Thoracic aorta (tissue), 2 donors: ENCODE measurements at regions not wholly inside any gene's neighbourhood (a gene's known extent, or its start where the extent isn't known, plus 50 kb on each side); places are given as distances from the start of the nearest gene placed in this dataset.

Source experiments
- ATAC-seq: fragments of 150-250 bp; one replicate; pipeline ENCODE4 v1.8.0; 2017; ENCODE audit warnings: low read depth; ENCODE audit not compliant: insufficient number of reproducible peaks, low FRiP score
- DNase-seq: peaks from one replicate; pipeline ENCODE4 v3.0.0-alpha.2; 2020; ENCODE audit warnings: low spot score
- H3K27ac ChIP-seq, 2 donors: fragments of 200-600 bp; sonication (generic); 1 replicate in 1 of 2; 2 replicates in 1 of 2; pipeline ENCODE4 v1.5.1; 2016; ENCODE audit warnings: mild to moderate bottlenecking in 2 of 2, moderate library complexity in 2 of 2
- H3K27me3 ChIP-seq: fragments of 200-600 bp; sonication (generic); replicated peaks from 2 replicates; pipeline ENCODE4 v1.6.0; 2016; ENCODE audit warnings: mild to moderate bottlenecking; ENCODE audit not compliant: insufficient read depth
- H3K36me3 ChIP-seq: fragments of 200-600 bp; sonication (generic); one replicate; pipeline ENCODE4 v1.5.1; 2016
- H3K4me1 ChIP-seq, 2 donors: fragments of 200-600 bp; sonication (generic); 1 replicate in 1 of 2; 2 replicates in 1 of 2; pipeline versions ENCODE4 v1.5.1 to v1.6.0; 2016; ENCODE audit warnings: low read depth in 2 of 2, mild to moderate bottlenecking in 1 of 2; ENCODE audit not compliant: control insufficient read depth in 1 of 2
- H3K4me3 ChIP-seq: fragments of 200-600 bp; sonication (generic); 2 replicates; pipeline ENCODE4 v1.5.1; 2016; ENCODE audit warnings: mild to moderate bottlenecking
- H3K9me3 ChIP-seq: fragments of 200-600 bp; sonication (generic); 2 replicates; pipeline ENCODE4 v1.5.1; 2016
- CTCF ChIP-seq: fragments of 200-600 bp; sonication (generic); IDR thresholded peaks from one replicate; pipeline ENCODE4 v1.5.1; 2019; ENCODE audit warnings: antibody characterized with exemption

- no peaks in the 10 kb centered on the region for H3K4me1 ChIP-seq
- H3K9me3 ChIP-seq = peaks cover under 1% of the 10 kb centered on the region
- no peak overlapping the region for H3K27ac ChIP-seq
- ATAC-seq (no peak), DNase-seq (no peak)
- no peak overlapping the region for H3K4me3 ChIP-seq
- no peak for TF ChIP-seq CTCF
- no peaks in the 10 kb centered on the region for H3K27me3 ChIP-seq
- H3K36me3 ChIP-seq = no peaks in the 10 kb centered on the region
Observed at GRCh38 chr9:111193095-111193494, 136.9 kb downstream of the OR2K2 start.

GRCh38 chr9:111192650-111193049, 137.4 kb downstream of the OR2K2 start:
- no peak overlapping the region for H3K4me3 ChIP-seq
- no peaks in the 10 kb centered on the region for H3K36me3 ChIP-seq
- DNase-seq (no peak), ATAC-seq (no peak)
- H3K27ac ChIP-seq = no peak overlapping the region
- H3K27me3 ChIP-seq = no peaks in the 10 kb centered on the region
- no peaks in the 10 kb centered on the region for H3K4me1 ChIP-seq
- no peaks in the 10 kb centered on the region for H3K9me3 ChIP-seq
- no peak for TF ChIP-seq CTCF

- no peak overlapping the region for H3K27ac ChIP-seq
- TF ChIP-seq CTCF = no peak
- no peaks in the 10 kb centered on the region for H3K9me3 ChIP-seq
- H3K36me3 ChIP-seq = no peaks in the 10 kb centered on the region
- H3K4me1 ChIP-seq = no peaks in the 10 kb centered on the region
- no peak overlapping the region for H3K4me3 ChIP-seq
- DNase-seq (no peak), ATAC-seq (no peak)
- H3K27me3 ChIP-seq = no peaks in the 10 kb centered on the region
Observed at GRCh38 chr9:111190347-111190746, 139.7 kb downstream of the OR2K2 start.

- ATAC-seq = no peak
- Histone ChIP-seq H3K27me3 (no peaks in the 10 kb centered on the region), H3K4me3 (no peak overlapping the region), H3K9me3 (no peaks in the 10 kb centered on the region), H3K27ac (no peak overlapping the region), H3K36me3 (no peaks in the 10 kb centered on the region), H3K4me1 (no peaks in the 10 kb centered on the region)
- TF ChIP-seq CTCF = no peak
- DNase-seq = no peak
Observed at GRCh38 chr9:111187376-111187775, 142.6 kb downstream of the OR2K2 start.

GRCh38 chr9:111186021-111186530, 143.9 kb downstream of the OR2K2 start:
- H3K4me3 ChIP-seq = no peak overlapping the region
- H3K4me1 ChIP-seq = no peaks in the 10 kb centered on the region
- DNase-seq (no peak), ATAC-seq (no peak)
- H3K27me3 ChIP-seq = no peaks in the 10 kb centered on the region
- H3K9me3 ChIP-seq = no peaks in the 10 kb centered on the region
- no peak for TF ChIP-seq CTCF
- no peaks in the 10 kb centered on the region for H3K36me3 ChIP-seq
- H3K27ac ChIP-seq = no peak overlapping the region
